ENCODE measurements at regions not wholly inside any gene's neighbourhood (a gene's known extent, or its start where the extent isn't known, plus 50 kb on each side); places are given as distances from the start of the nearest gene placed in this dataset.
A peak's percentile ranks its signal among the peaks of the same experiment; 100 is the strongest.

DNA sequence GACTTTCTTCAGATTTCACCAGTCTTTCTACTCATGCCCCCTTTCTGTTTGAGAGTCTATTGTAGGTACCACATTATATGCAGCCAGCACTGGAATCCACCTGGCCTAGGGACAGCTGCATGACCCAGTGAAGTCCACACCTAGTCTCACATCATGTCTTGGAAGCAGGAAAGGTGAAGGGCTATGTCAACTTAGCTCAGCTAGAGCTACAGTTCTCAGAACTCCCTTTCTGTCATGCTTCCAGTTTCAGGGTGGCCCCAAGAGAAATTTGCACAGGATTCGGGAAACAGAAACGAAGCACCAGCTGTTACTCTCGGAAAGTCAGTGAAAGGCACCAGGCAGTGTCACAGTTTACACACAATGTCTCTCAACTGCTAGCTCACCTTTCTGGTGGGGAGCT lies 51.6 kb upstream of the NLRP1 start:
- no peak for DNase-seq

DNA sequence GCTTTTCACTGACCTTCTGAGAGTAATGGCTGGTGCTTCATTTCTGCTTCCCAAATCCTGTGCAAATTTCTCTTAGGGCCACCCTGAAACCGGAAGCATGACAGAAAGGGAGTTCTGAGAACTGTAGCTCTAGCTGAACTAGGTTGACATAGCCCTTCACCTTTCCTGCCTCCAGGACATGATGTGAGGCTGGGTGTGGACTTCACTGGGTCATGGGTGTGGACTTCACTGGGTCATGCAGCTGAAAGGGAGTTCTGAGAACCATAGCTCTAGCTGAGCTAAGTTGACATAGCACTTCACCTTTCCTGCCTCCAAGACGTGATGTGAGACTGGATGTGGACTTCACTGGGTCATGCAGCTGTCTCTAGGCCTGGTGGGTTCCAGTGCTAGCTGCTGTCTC lies 54.3 kb upstream of the NLRP1 start:
- DNase-seq, result no peak

- no peak for DNase-seq
Observed at GRCh38 chr17:5640726-5641125, 56.4 kb upstream of the NLRP1 start.

DNA sequence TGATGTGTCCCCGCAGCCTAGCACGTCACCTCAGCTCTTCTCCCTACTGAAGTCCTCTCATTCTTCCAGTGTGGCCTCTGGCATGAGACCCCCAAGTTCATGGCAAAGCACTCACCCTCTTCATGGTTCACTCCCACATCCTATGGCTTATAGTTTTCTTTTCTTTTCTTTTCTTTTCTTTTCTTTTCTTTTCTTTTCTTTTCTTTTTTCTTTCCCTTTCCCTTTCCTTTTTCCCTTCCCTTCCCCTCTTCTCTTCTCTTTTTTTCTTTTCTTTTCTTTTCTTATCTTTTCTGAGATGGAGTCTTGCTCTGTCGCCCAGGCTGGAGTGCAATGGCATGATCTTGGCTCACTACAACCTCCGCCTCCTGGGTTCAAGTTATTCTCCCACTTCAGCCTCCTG lies 58.4 kb upstream of the NLRP1 start:
- no peak for DNase-seq

DNA sequence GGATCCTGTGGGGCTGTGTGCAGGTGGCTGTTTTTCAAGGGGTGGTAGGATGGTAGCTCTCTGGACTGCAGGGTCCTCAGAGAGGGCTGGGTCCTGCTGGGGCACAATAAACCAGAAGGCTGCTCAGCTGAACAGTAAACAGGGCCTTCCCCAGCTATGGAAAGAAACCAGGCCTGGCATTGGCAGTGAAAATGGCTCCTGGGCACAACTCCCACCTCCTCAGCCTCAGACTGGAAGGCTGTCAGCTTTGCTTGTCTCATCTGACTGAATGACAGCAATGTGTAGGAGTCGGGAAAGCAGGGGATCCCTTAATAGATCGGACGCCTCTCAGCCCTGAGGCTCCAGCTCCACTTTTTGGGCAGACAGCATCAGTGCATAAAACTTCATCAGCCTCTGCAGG lies 59.8 kb upstream of the NLRP1 start:
- no peak for DNase-seq

GRCh38 chr17:5651348-5651747 lies 67.0 kb upstream of the NLRP1 start:
- no peak for DNase-seq

DNA sequence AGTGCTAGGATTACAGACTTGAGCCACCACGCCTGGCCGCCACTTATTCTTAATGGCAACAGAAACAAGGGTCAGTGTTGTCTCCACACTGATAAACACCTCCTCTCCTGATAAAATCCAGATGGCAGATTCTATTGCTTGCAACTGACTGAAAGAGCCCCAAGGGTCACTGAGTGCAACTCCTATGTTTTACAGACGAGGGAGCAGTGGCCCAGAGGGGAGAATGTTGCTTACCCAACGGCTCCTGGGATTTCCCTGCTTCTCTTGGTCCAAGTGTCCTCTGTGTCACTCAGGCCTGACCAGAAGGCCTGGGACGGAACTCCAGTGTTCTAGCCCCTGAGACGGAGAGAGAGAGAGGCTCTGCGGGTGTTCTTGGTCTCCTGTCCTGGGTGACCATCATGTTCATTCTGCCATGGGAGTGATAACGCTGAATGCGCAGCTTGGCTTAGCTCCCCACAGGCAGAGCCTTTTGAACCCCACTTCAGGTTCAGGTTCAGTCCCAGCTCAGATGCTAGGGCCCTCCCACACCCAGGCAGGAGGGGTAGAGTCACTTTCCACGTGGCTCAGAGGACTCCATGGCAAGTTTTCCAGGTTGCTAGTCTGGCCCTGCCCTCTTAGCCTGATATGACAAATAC lies 77.3 kb upstream of the NLRP1 start:
- DNase-seq, result no peak

GRCh38 chr17:5662409-5663085 lies 78.2 kb upstream of the NLRP1 start:
- DNase-seq, result no peak

- peak; percentile 89 for DNase-seq
Observed at GRCh38 chr17:5665164-5665563, 80.9 kb upstream of the NLRP1 start.

DNA sequence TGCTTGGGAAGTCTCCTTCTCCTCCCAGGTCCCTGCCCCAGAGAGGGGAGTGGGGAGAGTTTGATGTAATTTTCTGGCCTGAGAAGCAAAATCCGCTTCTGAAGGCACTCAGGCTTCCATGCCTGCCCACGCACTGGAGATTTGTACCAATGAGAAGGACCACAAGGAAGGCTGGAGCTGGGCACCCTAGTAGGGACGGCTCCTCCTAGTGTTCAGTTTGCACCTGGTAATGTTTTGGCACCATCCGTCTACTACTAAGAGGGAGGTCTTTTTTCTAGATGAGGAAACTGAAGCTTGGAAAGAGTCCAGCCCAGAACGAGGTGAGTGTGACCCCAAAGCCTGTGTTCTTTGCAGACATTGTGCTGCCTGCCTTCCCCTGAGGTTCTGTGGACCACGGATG lies 83.6 kb upstream of the NLRP1 start:
- no peak for DNase-seq

GRCh38 chr17:5668557-5669138 lies 84.3 kb upstream of the NLRP1 start:
- DNase-seq, result no peak

GRCh38 chr17:5669191-5669590 lies 84.9 kb upstream of the NLRP1 start:
- DNase-seq, result no peak

- DNase-seq, result no peak
Observed at GRCh38 chr17:5672141-5672540, 87.8 kb upstream of the NLRP1 start.

GRCh38 chr17:5672815-5673430 lies 88.6 kb upstream of the NLRP1 start:
- DNase-seq, result no peak

- DNase-seq, result no peak
Observed at GRCh38 chr17:5675625-5676421, 91.5 kb upstream of the NLRP1 start.

DNA sequence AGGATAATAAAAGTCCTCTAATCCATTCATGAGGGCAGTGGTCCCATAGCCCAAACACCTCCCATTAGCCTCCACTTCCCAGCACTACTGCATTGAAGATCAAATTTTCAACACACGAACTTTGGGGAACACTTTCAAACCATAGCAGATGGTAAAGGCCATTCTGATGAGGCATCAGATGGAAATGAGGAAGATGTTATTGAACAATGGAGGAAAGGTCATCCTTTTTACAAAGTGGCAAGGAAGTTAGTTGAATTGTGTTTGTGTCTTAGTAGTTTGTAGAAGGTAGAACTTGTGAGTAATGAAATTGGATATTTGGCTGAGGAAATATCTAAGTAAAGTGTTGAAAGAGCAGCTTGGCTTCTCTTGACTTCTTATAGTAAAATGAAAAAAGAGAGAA lies 93.3 kb upstream of the NLRP1 start:
- DNase-seq, result no peak

DNA sequence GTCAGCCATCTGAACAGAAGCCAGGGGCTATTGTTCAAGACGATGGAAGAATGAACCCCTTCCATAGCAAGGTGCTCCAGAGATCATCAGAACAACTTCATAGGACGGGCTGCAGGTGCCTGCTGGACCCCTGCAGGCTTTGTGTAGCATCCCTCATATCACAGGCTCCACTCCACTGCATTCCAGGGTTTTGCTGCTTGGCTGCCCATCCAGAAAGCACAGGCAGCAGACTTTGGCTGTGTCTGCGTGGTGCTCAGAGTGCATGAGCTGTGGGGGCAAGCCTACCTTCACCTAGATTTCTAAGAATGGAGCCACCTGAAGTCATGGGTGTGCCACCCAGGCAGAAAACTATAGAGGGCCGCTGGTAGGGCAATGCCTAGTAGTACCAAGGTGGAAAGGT lies 93.9 kb upstream of the NLRP1 start:
- DNase-seq, result no peak

DNA sequence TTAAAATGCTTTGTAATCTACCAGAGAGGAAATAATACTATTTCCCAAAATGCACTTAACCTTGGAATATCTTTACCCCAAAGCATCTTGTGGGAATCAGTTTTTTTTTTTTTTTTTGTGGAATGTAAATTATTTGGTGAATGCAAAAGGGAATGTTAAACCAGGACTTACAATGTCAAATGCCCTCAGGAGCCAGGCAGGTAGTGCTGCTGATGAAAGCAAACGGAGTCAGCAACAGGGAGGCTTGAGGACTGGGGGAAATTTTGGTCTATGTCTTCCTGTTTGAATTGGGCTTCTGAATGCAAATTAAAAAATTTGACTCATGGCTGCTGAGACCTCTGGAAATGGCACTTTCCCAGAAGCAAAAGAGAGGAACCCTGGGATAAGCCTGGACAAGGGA lies 96.5 kb upstream of the NLRP1 start:
- no peak for DNase-seq

- no peak for DNase-seq
Observed at GRCh38 chr17:5683241-5683640, 98.9 kb upstream of the NLRP1 start.

DNA sequence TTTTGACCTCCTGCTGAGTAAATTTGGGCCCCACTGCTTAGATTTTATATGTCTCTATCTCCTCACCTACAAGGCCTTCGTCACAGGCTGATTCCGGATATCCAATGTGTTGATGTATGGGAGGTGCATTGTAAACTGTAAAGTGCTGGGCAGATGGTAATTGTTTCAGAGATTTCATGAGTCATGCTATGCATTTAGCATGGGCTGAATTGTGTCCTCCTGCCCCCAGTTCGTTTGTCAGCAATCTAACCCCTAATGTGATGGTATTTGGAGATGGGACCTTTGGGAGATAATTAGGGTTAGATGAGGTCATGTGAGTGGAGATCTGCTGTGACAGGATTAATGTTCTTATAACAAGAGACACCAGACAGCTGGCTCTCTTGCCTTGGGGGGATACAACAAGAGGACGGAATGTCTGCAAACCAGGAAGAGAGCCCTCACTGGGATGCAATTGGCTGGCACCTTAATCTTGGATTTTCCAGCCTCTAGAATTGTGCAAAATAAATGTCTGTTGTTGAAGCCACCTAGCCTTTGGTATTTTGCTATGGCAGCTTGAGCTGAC lies 101.8 kb upstream of the NLRP1 start:
- DNase-seq, result no peak

DNA sequence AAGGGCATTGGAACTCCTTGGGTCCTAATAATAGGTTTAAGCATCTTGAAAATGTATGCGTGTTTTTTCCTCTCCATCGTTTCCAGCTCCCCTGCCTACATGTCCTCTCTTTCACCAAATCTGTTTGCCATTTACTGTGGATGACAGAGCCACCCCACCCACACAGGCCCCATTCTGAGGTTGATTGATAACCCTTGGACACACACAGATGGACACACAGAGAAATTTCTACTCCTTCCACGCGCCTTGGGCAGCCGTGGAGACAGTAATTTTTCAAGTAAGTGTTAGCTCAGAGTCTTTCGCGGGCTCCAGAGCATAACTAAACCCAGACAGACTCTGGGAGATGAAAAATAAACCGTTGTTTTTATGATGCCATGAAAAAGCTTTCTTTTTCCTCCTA lies 103.3 kb upstream of the NLRP1 start:
- DNase-seq, result no peak

- DNase-seq, result no peak
Observed at GRCh38 chr17:5693821-5694220, 109.5 kb upstream of the NLRP1 start.

DNA sequence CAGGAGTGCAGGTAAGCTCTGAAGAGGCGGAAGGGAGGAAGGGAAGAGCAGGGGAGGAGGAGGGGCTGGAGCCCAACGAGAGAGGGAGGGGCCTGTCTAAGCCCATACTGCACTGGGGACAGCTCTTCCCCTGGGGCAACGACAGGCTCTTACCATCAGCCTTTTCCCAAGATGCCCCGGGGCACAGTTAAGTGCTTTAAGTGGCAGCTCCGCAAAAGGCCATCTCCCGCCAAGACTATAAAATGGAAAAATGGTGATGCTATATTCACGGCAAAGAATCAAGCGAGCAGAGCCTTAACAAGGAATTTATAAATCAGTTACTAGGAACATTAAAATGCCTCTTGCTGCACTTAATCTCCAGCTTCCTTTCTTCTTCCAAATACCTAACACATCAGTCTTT lies 110.2 kb upstream of the NLRP1 start:
- peak; percentile 24 for DNase-seq
